ENCODE measurements at regions not wholly inside any gene's neighbourhood (a gene's known extent, or its start where the extent isn't known, plus 50 kb on each side); places are given as distances from the start of the nearest gene placed in this dataset.

- no peak for TF ChIP-seq CTCF (conservative IDR thresholded peaks at IDR 0.05; ENCODE audit: low read length)
- no peak for TF ChIP-seq EZH2phosphoT487 (IDR thresholded peaks at IDR 0.05; ENCODE audit: borderline replicate concordance)
- Histone ChIP-seq H3K4me1 (ENCODE audit: insufficient read depth, low read length, poor library complexity, severe bottlenecking) (no peaks in the 10 kb centered on the region), H4K20me1 (ENCODE audit: insufficient read depth, low read length, poor library complexity, severe bottlenecking) (no peaks in the 10 kb centered on the region), H2AFZ (ENCODE audit: low read length) (no peak overlapping the region), H3K9me2 (replicated peaks; ENCODE audit: low read depth, low read length) (no peaks in the 10 kb centered on the region), H3K27me3 (ENCODE audit: insufficient read depth, low read length, poor library complexity, severe bottlenecking) (no peaks in the 10 kb centered on the region), H3F3A (ENCODE audit: low read depth) (no peaks in the 10 kb centered on the region), H3K4me3 (ENCODE audit: low read length, poor library complexity, severe bottlenecking) (no peak overlapping the region), H3K79me2 (ENCODE audit: insufficient read depth, low read length) (no peaks in the 10 kb centered on the region), H3K9ac (ENCODE audit: low read depth, low read length, poor library complexity, severe bottlenecking) (no peak overlapping the region), H3K4me2 (ENCODE audit: low read depth, low read length, poor library complexity, severe bottlenecking) (no peak overlapping the region), H3K9me3 (ENCODE audit: insufficient read depth, low read depth, low read length) (no peaks in the 10 kb centered on the region; the same call in 1 of the 2 replicates), H3K36me3 (ENCODE audit: insufficient read depth, low read length) (no peaks in the 10 kb centered on the region)
Measured at GRCh38 chr10:130634816-130635215, 498.6 kb downstream of the GLRX3 start.

DNA sequence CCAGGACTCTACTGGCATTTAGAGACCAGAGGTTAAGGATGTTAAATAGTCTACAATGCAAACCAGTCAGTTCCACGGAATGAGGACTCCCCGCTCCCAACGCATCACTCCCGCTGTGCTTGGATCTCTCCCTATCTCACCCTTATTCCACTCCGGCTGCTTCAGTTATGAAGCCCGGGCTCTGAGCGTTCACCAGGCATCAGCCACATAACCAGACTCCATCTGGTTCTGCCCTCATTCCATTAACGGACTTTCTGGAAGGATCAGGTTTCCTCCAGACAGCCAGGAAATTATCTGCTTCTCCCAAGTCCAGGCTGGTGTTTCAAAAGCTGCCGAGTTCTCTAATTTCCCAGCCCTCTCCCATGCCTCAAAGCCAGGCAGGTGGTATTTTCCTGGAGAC lies 499.3 kb downstream of the GLRX3 start:
- Histone ChIP-seq H3K4me1 (ENCODE audit: insufficient read depth, low read length, poor library complexity, severe bottlenecking) (no peaks in the 10 kb centered on the region), H3K9me2 (replicated peaks; ENCODE audit: low read depth, low read length) (no peaks in the 10 kb centered on the region), H3K79me2 (ENCODE audit: insufficient read depth, low read length) (no peaks in the 10 kb centered on the region), H3K27me3 (ENCODE audit: insufficient read depth, low read length, poor library complexity, severe bottlenecking) (no peaks in the 10 kb centered on the region), H3K9ac (ENCODE audit: low read depth, low read length, poor library complexity, severe bottlenecking) (no peak overlapping the region), H3K4me2 (ENCODE audit: low read depth, low read length, poor library complexity, severe bottlenecking) (no peak overlapping the region), H3K4me3 (ENCODE audit: low read length, poor library complexity, severe bottlenecking) (no peak overlapping the region), H3F3A (ENCODE audit: low read depth) (no peaks in the 10 kb centered on the region), H4K20me1 (ENCODE audit: insufficient read depth, low read length, poor library complexity, severe bottlenecking) (no peaks in the 10 kb centered on the region), H3K9me3 (ENCODE audit: insufficient read depth, low read depth, low read length) (no peaks in the 10 kb centered on the region; the same call in 1 of the 2 replicates), H3K36me3 (ENCODE audit: insufficient read depth, low read length) (no peaks in the 10 kb centered on the region), H2AFZ (ENCODE audit: low read length) (no peak overlapping the region)
- TF ChIP-seq EZH2phosphoT487 (IDR thresholded peaks at IDR 0.05; ENCODE audit: borderline replicate concordance) (no peak), CTCF (conservative IDR thresholded peaks at IDR 0.05; ENCODE audit: low read length) (no peak)

DNA sequence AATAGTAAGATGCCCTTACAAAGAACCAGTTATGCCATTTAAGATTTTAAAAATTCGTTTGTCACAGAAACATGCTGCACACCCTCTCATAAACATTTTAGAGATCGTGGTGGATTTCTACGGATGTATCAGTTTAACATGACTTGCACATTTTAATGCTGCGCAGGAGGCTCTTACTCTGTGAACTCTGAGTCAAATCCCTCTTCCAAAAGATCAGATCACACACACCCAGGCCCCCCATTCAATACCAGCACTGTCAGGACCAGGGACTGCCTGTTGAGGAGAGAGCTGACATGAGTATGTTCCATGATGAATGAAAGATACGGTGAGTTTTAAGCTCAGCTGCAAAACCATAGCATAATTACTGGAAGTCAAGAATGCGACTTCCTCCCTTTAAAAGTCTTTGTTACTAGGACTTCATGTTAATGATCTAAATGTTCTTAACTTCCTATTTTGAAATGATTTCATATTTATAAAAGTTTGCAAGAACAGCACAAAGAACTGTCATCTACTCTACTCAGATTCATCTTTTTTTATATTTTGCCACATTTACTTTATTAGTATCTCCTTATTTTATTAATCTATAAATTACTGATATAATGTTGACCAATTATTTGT lies 500.2 kb downstream of the GLRX3 start:
- H3K9me3 ChIP-seq (ENCODE audit: insufficient read depth, low read depth, low read length), result no peaks in the 10 kb centered on the region; the same call in 1 of the 2 replicates
- no peaks in the 10 kb centered on the region for H3K79me2 ChIP-seq (ENCODE audit: insufficient read depth, low read length)
- H3K36me3 ChIP-seq (ENCODE audit: insufficient read depth, low read length), result no peaks in the 10 kb centered on the region
- no peak for TF ChIP-seq CTCF (conservative IDR thresholded peaks at IDR 0.05; ENCODE audit: low read length)
- TF ChIP-seq EZH2phosphoT487 (IDR thresholded peaks at IDR 0.05; ENCODE audit: borderline replicate concordance), result no peak
- no peaks in the 10 kb centered on the region for H3K9me2 ChIP-seq (replicated peaks; ENCODE audit: low read depth, low read length)
- H3F3A ChIP-seq (ENCODE audit: low read depth), result no peaks in the 10 kb centered on the region
- H3K4me3 ChIP-seq (ENCODE audit: low read length, poor library complexity, severe bottlenecking), result no peak overlapping the region
- no peak overlapping the region for H3K4me2 ChIP-seq (ENCODE audit: low read depth, low read length, poor library complexity, severe bottlenecking)
- no peak overlapping the region for H3K9ac ChIP-seq (ENCODE audit: low read depth, low read length, poor library complexity, severe bottlenecking)
- no peaks in the 10 kb centered on the region for H3K27me3 ChIP-seq (ENCODE audit: insufficient read depth, low read length, poor library complexity, severe bottlenecking)
- no peak overlapping the region for H2AFZ ChIP-seq (ENCODE audit: low read length)
- H4K20me1 ChIP-seq (ENCODE audit: insufficient read depth, low read length, poor library complexity, severe bottlenecking), result no peaks in the 10 kb centered on the region
- no peaks in the 10 kb centered on the region for H3K4me1 ChIP-seq (ENCODE audit: insufficient read depth, low read length, poor library complexity, severe bottlenecking)
